CD4-positive, alpha-beta T cell treated with Interleukin-12 subunit alpha and Interleukin-12 subunit beta, for 1 hour (primary cell): ENCODE measurements at regions not wholly inside any gene's neighbourhood (a gene's known extent, or its start where the extent isn't known, plus 50 kb on each side); places are given as distances from the start of the nearest gene placed in this dataset.

Source experiments
- DNase-seq: peaks from one replicate; pipeline ENCODE4 v3.0.0-alpha.2; 2020

DNA sequence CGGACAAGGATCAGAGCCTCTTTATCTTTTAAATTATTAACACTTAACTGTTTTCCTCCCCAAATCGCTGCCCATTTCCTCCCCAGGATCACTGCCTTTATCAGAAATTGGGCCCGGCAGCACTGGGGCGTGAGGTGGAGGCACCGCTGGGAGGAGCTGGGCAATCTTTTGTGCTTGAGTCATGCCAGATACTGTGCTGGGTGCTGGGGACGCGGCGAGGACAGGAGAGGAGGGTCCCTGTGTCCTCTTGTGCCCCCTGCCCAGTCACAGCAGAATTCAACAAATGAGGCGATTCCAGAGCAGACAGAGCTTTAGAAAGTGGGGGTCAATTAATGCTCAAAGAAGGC lies 347.8 kb downstream of the ZNF536 start:
- DNase-seq = no peak

- no peak for DNase-seq
Measured at GRCh38 chr19:30719189-30719998, 347.2 kb downstream of the ZNF536 start.

GRCh38 chr19:30718707-30719106 lies 346.5 kb downstream of the ZNF536 start:
- DNase-seq = no peak

DNA sequence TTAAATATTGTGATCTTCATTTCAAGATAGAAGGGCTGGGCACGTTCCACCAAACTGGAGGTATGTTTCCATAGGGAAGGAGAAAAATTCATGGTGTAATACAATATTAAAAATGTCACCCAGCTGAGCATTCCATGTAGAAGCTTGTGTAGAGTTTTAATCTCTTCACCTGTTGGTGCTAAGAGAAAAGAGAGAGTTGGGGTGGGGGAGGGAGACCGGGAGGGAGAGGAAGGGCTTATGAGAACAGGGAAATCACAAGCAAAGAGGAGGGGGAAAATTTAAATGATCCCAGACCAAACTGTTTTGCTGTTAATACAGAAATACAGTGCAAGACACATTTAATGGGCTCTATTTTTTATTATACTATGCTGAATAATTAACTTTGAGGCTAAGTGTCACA lies 345.8 kb downstream of the ZNF536 start:
- no peak for DNase-seq

GRCh38 chr19:30717381-30717780 lies 345.2 kb downstream of the ZNF536 start:
- DNase-seq = no peak

- DNase-seq = no peak
Measured at GRCh38 chr19:30712431-30713337, 340.5 kb downstream of the ZNF536 start.

DNA sequence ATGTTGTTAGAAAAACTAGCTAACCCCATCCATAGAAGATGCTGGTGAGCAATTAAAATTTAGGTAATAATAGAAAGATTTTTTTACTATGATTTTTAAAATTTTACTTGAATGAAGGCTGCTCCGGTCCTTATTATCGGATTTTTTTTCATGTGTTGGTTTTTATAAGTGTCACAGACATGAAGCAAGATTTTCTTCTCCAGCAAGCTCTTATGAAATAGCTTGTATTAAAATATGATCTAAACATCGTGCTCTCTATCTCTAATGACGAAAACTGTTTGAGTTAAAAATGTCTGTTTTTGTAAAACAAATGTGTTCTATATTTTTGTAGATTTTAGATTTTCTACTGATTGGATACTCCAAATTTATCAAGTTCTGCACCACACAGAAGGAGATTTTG lies 339.6 kb downstream of the ZNF536 start:
- DNase-seq = no peak

DNA sequence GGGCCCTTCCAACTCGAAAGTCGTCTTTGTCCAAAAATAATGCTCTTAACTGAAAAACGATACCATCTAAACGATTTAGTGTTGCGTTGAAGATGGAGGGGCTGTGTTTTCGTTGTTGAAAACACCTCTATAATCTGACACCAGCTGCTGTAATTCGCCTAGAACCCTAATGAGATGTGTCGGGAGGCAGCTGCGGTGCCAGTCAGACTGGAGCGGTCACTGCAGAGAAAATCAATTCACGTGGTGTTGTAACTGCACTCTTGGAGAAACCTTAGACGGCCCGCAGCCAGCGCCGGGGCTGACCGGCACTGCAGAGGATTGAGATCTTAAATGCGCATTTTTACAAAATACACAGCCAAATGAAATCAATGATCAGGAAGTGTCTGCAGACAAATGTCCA lies 339.1 kb downstream of the ZNF536 start:
- no peak for DNase-seq

DNA sequence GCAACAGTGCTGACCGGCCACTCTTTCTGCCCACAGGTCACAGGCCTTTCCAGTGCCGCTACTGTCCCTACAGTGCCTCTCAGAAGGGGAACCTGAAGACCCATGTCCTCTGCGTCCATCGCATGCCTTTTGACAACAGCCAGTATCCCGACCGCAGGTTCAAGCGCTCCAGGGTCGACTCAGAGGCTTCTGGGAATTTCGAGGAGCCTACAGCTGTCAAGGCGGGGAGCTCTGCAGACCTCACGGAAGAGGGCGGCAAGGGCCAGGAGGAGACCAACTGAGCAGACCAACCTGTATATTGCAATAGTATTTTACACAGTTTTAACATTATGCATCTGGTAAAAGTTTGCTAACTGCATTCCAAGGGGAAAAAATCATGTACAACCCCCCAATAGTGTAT lies 338.5 kb downstream of the ZNF536 start:
- DNase-seq = no peak

DNA sequence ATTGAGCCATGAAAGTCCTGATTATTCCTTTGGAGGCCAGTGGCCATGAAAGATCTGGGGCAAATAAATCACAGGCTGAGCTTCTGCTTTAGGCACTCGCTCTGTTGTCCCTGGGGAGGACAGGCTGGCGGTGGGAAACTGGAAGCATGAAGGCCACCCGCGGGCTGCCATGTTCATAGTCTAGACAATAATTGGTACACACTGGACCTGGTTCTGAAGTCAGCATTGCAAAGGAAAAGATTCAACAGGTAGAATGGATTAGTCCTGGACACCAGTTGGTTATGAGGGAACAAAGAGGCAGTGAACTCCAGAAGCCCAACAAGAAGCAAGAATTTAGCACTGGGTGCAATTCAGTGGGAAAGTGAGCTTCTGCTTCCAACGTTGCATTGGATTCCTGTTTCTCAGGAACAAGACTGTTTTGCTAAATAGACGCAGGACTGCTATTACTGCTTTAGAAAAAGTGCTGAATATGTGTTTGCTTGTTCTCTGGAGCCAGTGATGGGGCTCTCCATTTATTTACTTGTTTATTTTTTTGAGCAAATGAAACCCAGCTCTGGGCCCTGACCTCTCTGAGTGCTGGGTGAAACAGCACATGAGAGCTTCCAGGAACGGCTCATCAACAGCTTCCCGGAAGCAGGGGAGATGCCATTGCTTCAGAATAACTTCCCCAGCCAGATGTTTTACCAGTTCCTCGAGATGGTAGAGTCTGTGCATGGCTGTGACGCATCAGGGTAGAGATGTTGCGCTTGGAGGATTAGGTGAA lies 336.4 kb downstream of the ZNF536 start:
- no peak for DNase-seq

GRCh38 chr19:30704771-30705330 lies 332.7 kb downstream of the ZNF536 start:
- no peak for DNase-seq

DNA sequence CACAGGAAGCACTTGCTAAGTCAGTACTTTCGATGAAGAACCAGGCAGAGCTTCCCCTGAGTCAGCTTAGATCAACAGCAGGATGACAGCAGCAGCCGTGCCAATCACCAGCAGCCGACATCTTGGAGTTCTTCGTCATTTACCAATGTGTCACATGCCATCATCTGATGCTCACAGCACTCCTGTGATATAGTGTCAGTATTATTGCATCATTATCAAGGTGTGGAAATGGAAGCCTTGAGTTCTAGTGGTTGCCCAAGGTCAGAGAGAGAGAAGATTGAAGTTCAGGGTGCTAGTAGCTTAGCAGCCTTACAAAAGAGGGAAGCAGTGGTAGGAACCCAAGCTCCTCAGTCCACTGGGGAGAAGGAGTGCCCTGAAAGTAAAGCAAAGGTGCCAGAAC lies 331.5 kb downstream of the ZNF536 start:
- no peak for DNase-seq

- no peak for DNase-seq
Measured at GRCh38 chr19:30701178-30701577, 329.0 kb downstream of the ZNF536 start.

- no peak for DNase-seq
Measured at GRCh38 chr19:30699871-30700280, 327.7 kb downstream of the ZNF536 start.

DNA sequence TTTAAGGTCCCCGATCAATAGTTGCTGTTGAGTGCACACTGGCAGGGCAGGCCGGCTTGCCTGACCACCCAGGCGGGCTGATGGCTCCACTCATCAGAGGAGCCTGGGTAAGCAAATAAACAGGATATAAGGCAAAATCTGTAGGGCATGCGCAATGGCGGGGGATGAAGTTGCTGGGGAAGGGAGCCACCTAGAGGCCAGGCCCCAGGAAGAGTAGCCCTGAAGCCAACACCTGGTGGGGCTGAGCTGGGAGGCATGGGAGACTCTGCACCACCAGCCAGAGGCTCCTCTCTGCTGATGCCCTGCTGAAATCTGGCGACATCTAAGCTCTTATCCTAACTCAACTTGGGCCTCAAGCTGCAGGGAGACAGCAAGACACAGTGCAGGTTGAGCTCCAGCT lies 324.3 kb downstream of the ZNF536 start:
- DNase-seq = no peak

- DNase-seq = no peak
Measured at GRCh38 chr19:30695171-30695875, 323.1 kb downstream of the ZNF536 start.

DNA sequence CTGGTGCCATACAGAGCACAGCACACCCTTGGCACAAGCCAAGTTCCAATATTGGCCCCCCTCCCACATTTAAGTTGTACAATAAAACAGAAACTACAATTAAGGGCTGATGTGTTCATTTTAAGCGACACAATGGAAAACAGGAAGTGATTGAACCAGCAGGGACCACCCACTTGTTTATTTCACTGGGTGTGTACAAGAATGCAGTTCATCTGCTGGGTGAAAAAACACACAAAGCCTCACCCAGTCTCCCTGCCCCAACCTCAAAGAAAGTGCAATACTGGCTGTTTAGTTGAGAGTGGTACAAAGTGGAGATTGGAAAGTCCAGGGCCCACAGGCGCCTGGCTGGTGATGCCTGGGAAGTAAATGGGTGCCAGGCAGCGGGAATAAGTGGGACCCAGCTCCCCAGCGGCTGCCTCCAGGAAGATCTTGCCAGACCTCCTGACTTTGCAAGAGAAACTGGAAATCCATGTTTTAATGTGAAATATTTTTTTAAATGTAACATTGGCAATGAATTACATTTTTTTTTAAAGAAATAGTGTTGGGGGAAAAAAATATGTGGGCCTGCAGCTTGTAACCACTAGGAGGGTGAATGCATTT lies 322.1 kb downstream of the ZNF536 start:
- no peak for DNase-seq

GRCh38 chr19:30692879-30693503 lies 320.8 kb downstream of the ZNF536 start:
- no peak for DNase-seq

GRCh38 chr19:30692181-30692811 lies 320.1 kb downstream of the ZNF536 start:
- no peak for DNase-seq

DNA sequence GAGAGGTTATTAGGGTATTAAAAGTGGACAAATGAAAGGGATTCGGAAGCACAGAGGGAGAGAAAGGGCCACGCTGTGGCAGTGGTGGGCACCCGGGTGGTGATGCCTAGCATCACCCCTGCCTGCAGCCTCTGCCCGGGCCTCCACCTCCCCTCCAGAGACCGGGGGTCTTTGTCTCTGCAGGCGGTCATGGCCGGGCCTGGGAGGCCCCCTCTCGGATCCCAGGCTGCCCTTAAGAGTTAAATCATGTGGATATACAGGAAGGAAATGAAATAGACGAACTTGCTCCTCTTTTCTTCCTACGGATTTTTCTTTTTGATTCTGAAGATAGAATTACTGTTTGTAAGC lies 319.6 kb downstream of the ZNF536 start:
- DNase-seq = no peak
